ENCODE measurements at regions not wholly inside any gene's neighbourhood (a gene's known extent, or its start where the extent isn't known, plus 50 kb on each side); places are given as distances from the start of the nearest gene placed in this dataset.
"Not testable (repeated sequence)": the region's sequence is repeated elsewhere in the genome, so short reads cannot be mapped to it uniquely, and the experiment has no call there.

DNA sequence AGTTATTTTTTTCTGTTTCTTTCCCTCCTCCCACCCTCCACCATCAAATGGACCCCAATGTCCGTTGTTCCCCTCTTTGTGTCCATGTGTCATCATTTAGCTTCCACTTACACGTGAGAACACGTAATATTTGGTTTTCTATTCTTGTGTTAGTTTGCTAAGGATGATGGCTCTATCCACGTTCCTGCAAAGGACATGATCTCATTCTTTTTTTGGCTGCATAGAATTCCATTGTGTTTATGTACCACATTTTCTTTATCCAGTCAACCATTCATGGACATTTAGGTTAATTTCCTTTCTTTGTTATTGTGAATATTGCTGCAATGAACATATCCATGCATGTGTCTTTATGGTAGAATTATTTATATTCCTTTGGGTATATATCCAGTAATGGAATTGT, 91.3 kb upstream of the TNP1 start:
- no peak for DNase-seq

DNA sequence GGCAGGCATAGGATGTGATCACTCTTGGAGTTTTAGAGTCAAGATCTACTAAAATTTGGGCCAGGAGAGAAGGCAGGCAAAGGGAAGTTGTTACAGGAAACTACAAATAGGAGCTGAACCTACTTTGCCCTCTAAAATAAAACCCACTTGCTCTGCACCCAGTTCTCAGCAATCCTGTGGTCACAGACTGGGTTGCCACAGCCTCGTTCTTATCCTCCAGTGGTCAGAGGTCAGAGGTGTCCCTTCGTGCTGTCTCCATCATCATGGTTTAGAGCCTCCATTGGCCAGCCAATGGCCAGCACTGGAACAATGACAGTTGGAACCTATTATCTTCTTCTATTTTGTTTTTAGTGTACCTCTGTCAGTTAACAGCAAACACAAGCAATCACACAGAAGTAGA, 90.7 kb upstream of the TNP1 start:
- DNase-seq: no peak

DNA sequence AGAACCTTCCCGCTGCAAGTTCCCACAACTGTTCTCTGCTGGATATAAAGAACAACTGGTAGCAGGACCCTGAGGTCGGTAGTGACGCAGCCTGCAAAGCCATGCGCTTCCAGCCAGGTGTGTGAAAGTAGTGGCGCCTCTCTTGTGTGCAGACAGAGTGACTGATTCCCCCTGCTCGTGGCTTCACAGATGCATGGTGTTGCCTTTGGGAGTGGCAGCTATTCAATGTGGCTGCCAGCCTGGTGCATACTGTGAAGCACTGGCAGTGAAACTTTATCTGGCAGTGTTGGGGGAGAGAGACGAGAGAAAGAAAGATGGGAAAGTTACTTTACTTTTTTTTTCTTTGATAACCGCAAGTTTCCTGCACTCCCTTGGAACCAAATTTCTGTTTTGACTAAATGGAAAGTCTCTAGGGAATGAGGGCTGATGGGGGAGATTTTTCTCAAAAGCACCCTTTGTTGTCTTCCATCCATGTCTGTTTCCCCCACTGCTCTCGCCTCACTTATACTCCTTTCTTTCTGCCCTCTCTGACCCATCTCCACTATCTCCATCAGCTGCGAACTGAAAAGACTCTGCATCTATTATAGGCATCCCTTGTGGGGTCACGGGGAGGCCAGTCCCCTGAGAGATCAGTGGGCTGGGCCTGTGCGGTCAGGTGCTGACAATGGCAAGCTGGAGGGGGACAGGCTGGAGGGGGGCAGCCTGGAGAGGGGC, 90.0 kb upstream of the TNP1 start:
- DNase-seq: no peak

DNA sequence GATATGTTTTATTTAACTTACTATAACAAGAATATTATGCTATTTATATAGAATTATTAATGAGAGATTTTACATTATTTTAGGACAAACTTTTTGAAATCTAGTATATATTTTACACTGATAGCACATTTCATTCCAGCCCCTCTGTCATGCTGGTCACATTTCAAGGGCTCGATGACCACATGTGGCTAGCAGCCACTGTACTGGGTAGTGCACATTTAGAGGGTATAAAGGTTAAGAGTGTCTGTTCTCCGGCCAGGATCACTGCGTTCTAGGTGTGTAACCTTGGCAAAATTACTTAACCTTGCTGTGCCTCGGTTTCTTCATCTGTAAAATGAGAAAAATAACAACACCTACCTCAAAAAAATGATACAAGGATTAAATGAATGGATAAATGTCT, 87.2 kb upstream of the TNP1 start:
- no peak for DNase-seq

DNA sequence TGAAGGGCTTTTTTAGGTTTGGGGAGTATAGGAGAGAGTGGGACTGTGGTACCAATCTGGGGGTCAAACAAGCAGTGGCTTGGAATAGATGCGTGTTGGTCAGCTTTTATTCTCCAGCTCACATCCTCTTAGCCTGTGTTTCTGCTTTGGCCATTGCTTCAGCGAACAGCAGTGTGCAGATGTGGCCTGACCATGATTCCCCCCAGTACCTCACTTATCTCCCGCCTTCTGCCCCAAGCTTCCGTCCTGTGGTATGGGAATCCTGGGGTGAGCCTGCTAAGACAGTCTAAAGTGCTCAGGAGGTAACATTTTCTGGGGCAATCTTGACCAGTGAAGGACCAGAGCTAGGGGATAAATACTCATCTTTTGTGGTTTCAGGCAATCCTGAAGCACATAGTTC, 84.9 kb upstream of the TNP1 start:
- no peak for DNase-seq

DNA sequence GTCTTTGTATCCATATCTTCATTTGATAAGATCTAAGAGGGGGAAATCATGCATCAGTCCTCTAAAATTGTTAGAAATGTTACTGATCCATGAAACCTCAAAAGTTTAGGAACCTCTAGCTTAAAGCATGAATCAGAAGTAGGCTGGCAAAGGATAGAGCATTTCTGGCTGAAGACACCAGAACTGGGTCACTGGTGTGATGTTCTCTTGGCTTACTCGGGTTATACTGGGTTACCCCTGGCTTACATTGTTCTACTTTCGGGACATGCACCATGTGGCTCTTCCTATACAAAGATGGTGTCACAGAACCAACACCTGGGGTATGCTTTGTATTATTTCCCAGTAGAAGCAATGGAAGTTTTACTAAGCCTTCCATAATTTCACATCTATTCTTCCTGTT, 83.2 kb upstream of the TNP1 start:
- DNase-seq: no peak

DNA sequence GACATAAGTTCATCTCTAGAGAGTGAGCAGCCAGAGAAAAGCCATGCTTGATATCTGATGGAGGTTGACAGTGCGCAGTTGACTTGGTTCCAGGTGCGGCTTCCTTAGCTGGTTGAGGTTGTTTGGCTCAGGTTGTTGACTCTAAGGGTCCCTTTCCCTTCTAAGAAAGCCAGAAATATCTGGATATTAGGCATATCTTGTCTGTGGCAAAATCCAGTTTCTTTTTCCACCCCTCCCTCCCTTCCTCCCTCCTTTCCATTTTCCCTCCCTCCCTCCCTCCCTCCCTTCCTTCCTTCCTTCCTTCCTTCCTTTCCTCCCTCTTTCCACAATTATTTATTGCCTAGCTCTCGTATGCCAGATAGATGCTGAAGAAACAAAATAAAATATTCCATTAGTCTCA, 82.6 kb upstream of the TNP1 start:
- DNase-seq: no peak

DNA sequence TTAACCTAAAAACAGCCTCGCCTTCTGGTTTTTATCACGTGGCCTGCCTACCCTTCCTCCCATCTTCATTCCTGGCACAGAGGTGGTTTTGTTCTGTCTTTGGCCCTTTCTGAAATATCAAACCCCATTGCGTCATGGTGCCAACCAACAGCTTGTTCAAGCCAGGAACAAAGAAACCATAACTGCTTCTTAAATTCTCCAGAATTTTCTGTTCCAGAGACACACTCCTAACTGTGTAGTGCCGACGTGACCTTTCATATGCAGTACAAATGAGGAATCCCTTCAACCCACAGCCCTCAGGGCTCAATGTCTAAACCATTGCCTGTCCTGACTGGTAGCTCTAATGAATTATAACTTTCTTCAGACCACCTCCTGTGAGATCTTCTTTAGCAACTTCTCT, 82.2 kb upstream of the TNP1 start:
- no peak for DNase-seq

DNA sequence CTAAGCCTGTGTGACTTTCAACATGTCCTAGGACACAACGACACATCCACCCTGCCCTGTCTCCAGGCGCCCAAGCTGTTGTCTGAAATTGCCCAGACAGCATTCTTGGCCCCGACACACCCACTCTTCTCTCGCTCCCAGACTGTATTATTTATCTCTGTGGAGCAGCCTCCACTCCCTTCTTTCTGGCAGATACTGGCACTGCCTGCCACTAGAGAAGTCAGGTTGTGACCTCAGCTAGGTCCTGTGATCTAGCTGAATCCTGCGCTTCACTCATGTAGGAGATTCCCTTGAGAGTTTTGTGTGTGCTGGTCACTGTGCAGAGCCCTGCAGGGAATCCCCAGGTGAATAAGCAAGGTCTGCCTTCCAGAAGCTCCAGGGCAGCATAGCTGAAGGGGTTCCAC, 77.1 kb upstream of the TNP1 start:
- no peak for DNase-seq

DNA sequence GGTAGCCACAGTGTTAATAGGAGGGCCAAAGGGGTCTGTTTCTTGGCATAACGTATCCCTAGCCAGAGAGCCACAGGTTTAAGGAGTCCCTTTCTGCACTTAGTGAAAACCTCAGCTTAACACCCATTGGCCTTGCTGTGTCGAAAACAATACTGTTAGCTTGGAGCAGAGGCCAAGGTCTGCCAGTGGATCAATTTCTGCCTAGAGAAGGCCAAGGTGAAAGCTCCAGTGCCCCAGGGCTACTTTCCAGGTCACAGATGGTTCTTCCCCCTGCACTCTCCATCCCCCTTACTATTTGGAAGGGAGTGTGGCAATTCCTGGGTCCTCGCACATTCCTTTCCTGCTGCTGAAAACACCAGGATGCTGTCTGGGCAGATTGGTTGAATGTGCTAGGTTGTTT, 74.8 kb upstream of the TNP1 start:
- DNase-seq: no peak

DNA sequence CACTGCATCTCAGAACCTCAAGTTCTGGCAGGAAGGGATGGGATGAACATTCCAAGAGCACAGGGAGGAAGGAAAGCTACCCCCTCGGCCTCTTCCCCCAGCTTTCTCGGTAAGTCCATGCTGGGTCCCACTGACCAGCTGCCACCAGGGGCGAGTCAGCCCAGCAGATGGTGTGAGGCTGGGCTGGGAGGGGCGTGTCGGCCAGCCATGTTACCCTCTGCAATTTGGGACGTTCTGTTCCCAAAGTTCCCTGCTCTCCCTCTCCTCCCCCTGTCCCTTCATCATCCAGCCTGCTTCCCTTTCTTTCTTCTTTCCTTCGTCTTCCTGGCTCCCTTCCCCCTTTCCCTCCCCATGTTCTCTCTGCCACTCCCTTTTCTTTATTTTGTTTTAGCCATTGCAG, 74.3 kb upstream of the TNP1 start:
- DNase-seq: no peak

DNA sequence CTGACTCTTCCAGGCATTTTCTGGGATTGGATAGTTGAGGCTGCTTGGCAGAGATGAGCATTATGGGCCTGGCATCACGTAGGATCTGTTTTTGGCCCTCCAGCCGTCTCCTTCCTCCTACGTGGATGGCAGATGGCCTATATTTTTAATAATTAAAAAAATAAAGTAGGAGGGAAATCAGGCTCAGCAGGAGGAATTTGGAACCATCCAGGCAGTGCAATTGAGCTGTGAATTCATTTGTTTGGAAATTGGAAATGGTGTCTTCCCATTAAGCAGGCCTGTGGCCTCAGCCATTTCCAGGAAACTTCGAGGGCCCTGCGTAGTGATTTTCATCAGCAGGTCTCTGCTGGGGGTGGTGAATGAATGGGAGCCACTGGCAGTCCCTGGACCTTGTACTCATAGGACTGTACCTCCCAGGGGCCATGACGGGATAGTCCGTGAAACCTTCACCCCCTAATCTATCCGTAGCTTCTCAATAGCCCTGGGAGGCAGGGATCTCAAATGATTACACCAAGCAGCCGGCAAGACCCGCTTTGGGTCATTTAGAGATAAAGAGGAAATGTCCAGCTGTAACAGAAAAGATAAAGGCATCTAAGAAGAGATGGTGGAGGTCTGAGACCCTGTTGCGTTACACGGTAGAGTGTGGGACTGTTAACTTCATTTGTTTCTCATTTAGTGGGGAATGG, 73.1 kb upstream of the TNP1 start:
- DNase-seq: no peak

DNA sequence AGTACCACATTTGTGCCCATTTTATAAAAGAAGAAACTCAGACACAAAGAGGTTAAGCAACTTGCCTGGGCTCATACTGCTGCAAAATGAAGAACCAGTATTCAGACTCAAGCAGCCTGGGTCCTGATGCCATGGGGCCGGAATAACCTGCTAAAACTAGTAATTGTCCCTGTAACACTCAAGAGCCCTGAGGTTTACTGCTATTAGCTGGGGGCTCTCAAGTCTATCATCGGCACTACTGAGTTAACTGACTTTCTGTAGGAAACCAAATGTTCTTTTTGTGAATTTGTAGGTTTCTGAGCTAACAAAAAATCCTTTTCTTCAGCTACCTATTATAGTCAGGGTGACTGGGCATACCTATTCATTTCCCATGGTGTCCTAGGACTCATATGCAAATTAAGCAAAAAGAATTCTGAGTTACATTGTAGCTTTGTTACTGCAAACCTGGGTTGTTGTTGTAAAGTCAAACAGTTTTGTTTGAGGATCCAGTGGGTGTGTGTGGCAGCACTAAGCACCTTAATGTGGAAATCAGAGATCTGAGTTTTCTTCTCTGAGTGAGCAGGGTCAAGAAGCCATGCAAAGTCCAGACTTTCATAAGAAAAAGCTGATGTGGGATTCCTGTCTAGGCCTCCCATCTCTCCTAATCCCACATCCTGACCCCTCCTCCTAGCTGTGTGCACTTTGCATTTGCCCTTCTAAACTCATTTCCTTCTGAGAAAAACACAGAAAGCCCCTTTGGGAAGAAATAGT, 72.4 kb upstream of the TNP1 start:
- no peak for DNase-seq

DNA sequence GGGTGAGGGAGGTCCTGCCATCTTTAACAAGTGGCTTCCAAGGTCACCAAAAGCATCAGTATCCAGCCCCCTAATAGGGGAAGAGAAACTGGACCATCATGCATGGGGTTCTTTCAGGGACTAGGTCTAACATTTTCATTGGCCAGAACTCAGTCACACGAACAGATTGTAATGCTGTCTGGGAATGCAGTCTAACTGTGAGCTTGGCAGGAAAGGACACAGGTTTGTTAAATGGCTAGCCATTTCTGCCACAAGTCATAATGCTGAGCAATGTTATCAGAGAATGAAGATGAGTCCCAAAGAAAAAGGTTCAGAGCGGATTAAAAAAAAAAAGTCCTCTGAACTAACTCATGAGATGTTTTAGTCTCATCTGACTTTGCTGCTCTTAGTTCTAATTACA, 70.9 kb upstream of the TNP1 start:
- no peak for DNase-seq

DNA sequence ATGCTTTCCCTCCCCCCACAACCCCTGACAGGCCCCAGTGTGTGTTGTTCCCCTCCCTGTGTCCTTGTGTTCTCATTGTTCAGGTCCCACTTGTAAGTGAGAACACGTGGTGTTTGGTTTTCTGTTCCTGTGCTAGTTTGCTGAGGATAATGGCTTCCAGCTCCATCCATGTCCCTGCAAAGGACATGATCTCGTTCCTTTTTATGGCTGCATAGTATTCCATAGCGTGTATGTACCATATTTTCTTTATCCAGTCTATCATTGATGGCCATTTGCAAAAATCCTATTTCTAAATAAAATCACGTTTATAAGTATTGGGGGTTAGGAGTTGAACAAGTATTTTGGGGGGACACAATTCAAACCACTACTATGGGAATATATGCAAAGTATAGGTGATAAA, 69.5 kb upstream of the TNP1 start:
- not testable (repeated sequence) for DNase-seq

DNA sequence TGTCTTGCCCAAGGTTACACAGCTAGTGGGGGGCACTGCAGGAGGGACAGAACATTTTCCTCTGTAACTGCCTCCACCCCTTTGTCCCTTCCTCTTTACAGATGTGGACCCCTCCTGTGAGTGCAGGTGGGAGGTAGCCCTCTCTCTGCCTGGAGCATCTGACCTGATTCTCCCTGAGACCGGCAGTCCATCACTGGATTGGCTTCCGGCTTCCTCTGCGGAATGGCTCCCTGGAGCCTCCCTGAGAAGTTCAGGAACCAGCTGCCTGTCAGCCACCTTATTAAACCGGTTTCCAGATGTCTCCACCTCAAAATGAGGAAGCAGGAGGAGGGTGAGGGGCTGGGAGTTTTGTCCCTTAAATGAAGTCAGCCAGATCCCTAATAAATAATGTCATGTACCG, 67.3 kb upstream of the TNP1 start:
- no peak for DNase-seq

DNA sequence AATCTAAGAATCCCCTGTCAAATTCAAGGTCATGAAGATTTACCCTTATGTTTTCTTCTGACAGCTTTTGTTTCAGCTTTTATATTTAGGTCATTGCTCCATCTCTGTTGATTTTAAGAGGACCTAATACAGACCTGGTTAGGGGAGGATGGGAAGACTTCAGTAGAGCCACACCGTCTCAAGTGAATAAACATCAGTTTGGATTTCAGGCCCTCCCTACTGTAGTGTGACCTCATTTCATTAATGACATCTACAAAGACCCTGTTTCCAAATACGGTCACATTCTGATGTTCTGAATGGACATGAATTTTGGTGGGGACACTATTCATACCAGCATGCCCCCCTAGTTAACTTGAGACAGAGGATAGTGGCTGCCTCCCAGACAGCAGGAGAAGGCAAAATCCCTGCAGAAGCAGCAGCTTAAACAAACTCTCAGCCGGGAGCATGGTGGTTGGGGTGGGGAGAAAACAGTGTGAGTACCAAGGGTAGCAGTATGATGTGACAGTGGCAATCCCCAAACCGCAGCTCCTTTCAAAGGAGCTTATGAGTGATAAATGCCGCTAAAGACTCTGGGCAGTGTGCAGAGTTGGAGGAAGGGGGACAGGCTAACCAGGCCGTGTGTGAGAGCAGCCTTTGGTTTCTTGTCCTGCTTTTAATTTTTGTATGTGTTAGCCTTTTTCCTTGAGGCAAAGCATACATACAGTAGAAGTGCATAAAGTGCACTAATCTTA, 65.9 kb upstream of the TNP1 start:
- no peak for DNase-seq

DNA sequence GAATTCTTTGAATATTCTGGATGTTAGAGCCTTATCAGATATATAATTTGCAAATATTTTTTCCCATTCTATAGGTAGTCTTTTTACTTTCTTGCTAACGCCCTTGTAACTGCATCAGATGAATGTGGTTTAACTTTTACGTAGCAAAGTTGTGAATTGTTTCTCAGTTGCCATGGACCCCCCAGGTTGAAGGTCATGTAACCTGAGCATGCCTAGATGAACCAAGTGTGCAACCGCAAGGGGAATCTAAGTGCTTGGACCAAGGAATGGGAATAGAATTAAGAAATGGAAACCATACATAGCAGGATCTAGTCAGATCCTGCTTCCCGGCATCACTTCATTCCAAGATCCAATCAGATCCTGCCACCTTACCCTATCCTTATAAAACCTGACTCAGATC, 65.1 kb upstream of the TNP1 start:
- DNase-seq: no peak

DNA sequence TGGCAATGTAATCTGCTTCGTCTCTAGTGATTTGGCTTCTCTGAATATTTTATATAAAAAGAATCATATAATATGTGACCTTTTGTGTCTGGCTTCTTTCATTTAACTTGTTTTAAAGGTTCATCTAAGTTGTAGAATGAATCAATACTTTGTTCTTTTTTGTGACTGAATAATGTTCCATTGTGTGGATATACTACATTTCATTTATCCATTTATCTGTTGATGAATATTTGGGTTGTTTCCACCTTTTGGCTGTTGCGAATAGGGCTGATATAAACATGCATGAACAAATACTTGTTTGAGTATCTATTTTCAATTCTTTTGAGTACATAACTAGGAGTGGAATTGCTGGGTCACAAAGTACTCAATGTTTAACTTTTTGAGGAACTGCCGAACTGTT, 63.8 kb upstream of the TNP1 start:
- DNase-seq: no peak

DNA sequence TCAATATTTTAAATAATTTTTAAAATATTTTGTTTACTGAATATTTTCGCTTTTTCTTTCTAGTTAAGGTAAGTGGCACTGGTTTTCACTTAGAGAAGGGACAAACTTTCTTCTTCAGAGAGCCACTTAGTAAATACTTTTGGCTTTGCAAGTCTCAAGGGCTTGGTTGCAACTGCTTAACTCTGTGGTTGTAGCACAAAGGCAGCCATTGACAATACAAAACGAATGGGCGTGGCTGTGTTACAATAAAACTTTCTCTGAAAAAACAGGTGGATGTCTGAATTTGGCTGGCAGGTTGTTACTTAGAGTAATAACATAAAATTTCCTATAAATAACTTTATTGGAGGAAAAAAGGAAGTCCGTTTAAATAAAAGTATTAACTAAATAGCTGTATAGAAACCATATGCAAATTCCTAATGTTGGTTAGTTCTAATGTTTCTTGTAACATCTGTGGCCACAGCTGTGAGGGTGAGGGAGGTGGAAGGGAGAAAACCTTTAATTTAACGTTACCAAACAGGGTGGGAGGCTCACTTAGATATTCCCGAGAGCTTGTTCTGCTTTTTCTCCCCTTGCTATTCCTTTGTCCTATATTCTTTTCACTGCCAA, 62.4 kb upstream of the TNP1 start:
- no peak for DNase-seq

DNA sequence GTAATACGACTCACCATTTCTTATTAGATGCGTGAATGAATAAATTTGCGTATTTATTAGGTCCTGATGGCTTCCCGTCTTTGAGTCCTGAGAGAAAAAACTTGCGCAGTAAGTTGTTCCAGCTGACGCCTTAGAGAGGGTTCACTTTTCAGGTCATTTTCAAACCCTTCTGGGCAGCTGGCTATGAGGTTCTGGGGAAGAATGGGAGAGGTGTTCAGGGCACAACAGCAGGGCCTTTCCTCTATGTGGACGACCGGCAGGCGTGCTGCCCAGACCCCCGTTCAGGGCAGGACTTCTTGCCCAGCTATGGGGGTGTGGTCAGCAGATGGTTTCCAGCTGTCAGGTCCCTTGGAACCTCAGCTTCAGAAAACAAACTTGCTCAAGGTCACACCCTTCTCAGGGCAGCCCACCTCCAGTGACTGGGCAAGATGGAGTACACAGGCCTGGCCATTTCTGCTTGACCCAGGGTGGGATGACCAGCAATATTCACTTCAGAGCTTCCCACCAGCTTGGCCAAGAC, 61.1 kb upstream of the TNP1 start:
- no peak for DNase-seq

DNA sequence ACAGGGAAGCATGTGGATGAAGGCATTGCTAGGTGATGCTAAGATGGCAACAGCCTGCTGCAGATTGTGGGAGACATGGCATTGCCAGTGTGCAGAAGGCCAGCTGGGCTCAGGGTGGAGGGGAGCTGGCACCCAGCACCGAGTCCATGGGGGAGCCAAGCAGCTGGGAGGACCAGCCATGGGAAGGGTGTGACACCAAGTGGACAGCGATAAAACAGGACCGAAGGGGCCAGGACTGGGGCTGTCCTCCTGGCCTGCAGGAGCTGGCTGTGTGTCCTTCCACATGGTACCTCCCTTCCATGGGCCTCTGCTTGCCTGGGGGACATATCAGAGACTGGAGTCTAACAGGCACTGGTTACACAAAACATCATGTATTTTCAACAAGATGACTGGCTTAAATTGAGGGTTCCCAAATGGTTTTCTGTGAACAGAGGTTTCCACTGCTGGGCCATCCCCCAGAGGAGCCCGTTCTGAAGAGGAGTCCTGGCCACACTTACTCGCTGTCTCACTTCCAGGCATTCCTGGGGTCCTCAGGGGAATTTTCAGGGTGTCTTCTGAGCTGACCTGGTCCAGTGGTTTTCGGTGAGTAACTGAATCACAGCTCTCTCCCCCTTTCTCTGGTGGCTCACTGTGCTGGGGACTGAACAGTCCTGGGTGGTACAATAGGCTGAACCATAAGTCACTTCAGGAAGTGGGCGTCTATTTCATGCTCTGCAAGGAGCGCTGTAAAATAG, 60.4 kb upstream of the TNP1 start:
- no peak for DNase-seq
